Adrenal gland (tissue), 5 donors: ENCODE measurements at regions not wholly inside any gene's neighbourhood (a gene's known extent, or its start where the extent isn't known, plus 50 kb on each side); places are given as distances from the start of the nearest gene placed in this dataset.

Experiments used
- CTCF ChIP-seq, 6 experiments: fragments of 450-650 bp in 4 of 6; fragments of 200-600 bp in 2 of 6; sonication (generic) in 1 of 6; IDR thresholded peaks; 1 replicate in 5 of 6; 2 replicates in 1 of 6; pipeline versions ENCODE4 v1.5.1 to v1.8.0; 2016 to 2021; ENCODE audit warnings: antibody characterized with exemption in 6 of 6, mild to moderate bottlenecking in 2 of 6, moderate library complexity in 1 of 6
- POLR2A ChIP-seq, 2 donors: fragments of 450-650 bp; IDR thresholded peaks; one replicate each; pipeline ENCODE4 v1.6.1; 2017; ENCODE audit warnings: antibody characterized with exemption in 2 of 2, mild to moderate bottlenecking in 2 of 2, moderate library complexity in 1 of 2
- donor health status: DM: no; HTN: no; CAD: no.

- TF ChIP-seq POLR2A (IDR thresholded peaks at IDR 0.05), result no peak
- TF ChIP-seq CTCF (IDR thresholded peaks at IDR 0.05), result no peak
Measured at GRCh38 chr4:169902658-169903345, 123.4 kb downstream of the MFAP3L start.
